GM10266 (cell line): ENCODE measurements at regions not wholly inside any gene's neighbourhood (a gene's known extent, or its start where the extent isn't known, plus 50 kb on each side); places are given as distances from the start of the nearest gene placed in this dataset.

ENCODE experiments used
- DNase-seq: peaks from one replicate; pipeline ENCODE4 v3.0.0; 2012; ENCODE audit errors: extremely low spot score
- TF ChIP-seq, protein P1 (sequence below): IDR thresholded peaks from 2 replicates; pipeline ENCODE4 v1.5.1; 2012; ENCODE audit warnings: mild to moderate bottlenecking, low read depth; ENCODE audit not compliant: control insufficient read depth, insufficient read depth; ENCODE audit errors: missing control alignments

DNA sequence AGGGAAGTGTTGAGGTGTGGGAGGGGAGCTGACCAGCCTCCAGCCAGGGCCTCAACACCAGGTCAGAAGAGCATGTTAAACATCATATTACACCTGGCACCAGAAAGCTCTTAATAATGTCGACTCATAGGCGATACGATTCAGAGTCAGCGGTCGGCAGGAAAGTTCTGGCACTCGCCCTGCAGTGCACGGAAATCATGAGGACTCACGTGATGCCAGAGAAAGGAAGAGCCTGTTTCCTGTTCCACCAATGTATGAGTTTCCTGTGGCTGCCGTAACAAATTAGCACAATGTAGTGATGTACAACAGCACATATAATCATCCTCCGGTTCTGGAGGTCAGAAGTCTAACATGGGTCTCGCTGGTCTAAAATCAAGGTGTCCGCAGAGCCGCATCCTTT lies 198.8 kb downstream of the BARX2 start:
- no peak for DNase-seq
- TF ChIP-seq, protein P1, sequence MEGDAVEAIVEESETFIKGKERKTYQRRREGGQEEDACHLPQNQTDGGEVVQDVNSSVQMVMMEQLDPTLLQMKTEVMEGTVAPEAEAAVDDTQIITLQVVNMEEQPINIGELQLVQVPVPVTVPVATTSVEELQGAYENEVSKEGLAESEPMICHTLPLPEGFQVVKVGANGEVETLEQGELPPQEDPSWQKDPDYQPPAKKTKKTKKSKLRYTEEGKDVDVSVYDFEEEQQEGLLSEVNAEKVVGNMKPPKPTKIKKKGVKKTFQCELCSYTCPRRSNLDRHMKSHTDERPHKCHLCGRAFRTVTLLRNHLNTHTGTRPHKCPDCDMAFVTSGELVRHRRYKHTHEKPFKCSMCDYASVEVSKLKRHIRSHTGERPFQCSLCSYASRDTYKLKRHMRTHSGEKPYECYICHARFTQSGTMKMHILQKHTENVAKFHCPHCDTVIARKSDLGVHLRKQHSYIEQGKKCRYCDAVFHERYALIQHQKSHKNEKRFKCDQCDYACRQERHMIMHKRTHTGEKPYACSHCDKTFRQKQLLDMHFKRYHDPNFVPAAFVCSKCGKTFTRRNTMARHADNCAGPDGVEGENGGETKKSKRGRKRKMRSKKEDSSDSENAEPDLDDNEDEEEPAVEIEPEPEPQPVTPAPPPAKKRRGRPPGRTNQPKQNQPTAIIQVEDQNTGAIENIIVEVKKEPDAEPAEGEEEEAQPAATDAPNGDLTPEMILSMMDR, result no peak

DNA sequence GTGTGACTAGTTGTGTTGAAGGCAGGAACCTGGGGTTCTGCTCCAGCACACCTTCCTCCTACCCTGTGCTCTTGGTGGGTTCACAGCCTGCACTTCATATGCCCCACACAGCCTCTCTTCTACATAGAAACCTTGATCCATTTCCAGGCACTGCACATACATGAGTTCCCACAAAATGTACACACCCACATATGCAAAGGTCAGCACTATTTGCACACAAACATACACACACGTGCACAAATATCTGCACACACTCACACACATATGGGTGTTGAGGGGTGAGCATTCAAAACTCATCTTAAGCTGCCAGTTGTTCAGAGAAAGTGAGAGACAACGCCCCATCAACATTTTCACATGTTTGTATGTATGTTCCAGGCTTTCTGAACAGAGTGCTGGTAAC lies 201.0 kb downstream of the BARX2 start:
- TF ChIP-seq, protein P1, result no peak
- DNase-seq, result no peak

DNA sequence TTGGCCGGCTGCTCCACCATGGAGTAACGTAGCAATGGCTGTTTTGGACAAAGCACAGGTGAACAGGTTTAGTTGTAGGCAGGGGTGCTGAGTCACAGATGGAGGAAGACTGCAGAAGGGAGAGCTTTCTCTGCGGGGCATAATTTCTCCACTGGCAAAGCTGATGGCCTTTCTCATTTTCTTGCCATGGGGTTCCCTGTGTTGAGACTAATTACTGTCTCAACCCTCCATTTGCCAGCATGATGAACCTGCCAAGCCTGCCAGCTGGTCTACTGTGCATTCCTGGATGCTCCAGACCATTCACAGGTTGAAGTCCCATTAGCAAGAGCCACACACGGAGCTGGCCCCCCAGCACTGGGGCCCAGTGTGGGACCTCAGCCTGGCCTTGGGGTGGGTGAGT lies 202.4 kb downstream of the BARX2 start:
- TF ChIP-seq, protein P1, result no peak
- DNase-seq, result no peak

DNA sequence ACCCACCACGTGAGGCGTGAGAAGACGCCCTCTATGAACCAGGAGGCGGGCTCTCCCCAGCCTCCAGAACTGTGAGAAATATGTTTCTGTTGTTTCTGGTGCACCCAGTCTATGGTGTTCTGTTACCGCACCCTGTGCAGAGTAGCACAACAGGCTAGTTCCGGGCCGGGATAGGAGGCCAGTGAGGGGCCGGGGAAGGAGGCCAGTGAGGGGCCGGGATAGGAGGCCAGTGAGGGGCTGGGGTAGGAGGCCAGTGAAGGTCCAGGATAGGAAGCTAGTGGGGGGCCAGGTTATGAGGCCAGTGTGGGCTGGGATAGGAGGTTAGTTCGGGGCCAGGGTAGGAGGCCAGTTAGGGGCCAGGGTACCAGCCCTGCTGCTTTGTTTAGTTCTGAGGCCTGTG lies 204.6 kb downstream of the BARX2 start:
- TF ChIP-seq, protein P1, result no peak
- DNase-seq, result no peak

DNA sequence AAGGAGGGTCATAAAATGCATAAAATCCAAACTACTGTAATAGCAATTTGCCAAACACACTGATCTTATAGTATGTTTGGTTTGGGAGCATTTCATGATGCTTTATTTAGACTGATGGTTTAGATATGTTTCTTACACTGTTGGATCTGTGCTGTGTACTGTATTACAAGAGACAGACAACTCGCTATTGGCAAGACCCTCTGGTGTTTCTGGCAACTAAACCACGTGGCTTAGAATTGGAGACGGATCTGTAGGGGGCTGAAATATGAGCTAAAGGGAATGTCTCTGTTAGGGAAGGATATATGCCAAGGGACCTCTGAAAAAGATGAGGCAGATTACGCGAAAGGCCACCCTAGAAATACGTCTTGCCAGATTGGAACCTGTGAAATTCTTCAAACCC lies 208.7 kb downstream of the BARX2 start:
- DNase-seq, result no peak

DNA sequence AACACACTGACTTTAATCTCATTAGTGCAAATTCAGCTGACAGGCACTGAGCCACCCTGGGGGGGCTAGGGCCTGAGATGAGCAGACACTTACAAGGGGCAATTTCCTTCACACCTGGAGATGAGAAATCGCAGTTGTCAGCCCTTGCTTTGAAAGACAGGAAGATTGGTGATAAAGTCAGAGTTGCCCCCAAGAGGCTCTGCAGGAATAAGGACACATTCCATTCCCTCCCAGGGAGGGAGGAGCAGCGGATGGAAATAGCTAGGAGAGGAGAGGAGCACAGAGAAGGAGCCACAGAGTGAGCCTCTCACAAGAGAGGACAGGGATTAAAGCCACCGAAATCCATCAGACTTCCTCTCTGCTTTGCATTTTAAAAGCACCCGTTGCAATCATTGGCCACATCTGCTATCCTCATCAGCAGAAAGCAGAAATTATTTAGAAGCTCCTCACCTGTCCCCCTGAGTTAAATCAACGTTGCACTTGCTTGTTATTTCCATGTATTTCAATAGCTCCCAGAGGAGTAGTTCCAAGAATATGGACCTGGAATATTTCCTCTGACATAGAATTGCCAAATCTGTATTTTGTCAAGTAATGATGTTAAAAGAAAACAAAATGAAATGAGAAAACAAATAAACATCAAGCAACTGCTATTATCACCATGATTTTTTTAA lies 213.7 kb downstream of the BARX2 start:
- no peak for DNase-seq
- TF ChIP-seq, protein P1, result no peak

More for the DNA sequence above, 208.7 kb downstream of the BARX2 start:
- TF ChIP-seq, protein P1, result no peak

DNA sequence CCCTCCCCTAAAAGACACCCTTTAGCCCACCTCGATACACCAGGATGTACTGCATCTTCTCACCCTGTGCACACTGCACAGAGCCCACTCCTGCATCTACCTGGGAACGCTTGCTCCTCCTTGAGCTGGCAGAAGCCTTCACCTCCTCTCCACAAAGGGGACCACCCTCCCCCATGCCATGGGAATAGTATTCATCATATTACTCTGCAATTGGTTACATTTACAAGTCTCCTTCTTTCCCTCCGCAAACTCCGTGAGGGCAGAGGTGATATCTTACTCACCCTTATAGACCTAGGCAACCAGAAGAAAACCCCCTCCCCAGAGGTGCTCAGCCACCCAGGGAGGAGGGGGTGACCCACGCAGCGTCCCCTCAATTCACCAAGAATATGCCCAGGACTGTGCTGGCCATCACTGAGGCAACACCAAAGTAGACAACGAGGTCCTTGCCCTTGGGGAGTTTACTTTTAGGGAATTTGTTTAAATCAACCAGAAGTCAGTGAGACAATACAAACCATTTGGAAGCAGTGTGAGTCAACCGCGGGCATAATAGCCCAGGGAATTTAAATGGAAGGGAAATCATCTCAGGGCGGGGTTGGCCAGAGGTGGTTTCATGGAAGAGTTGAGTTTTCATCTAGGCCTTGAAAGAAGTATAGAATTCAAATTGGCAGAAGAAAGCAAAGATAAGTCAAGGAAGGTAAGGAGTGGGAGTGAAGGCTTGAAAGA lies 214.5 kb downstream of the BARX2 start:
- TF ChIP-seq, protein P1, result no peak
- no peak for DNase-seq
